AG10803 (cell line): ENCODE measurements at regions not wholly inside any gene's neighbourhood (a gene's known extent, or its start where the extent isn't known, plus 50 kb on each side); places are given as distances from the start of the nearest gene placed in this dataset.

Experiments
- DNase-seq: peaks from one replicate; pipeline ENCODE4 v3.0.0; 2010; ENCODE audit warnings: low read depth
- H3K4me3 ChIP-seq: 2 replicates; pipeline ENCODE4 v1.5.1; 2011; ENCODE audit warnings: mild to moderate bottlenecking, low read length, control low read depth
- CTCF ChIP-seq: conservative IDR thresholded peaks from 2 replicates; pipeline ENCODE4 v1.5.1; 2011; ENCODE audit warnings: mild to moderate bottlenecking, low read length, control low read depth, inconsistent platforms

- H3K4me3 ChIP-seq, result no peak overlapping the region
- TF ChIP-seq CTCF, result no peak
- no peak for DNase-seq
Measured at GRCh38 chr16:62406387-62406786, 370.1 kb upstream of the CDH8 start.

- no peak for TF ChIP-seq CTCF
- H3K4me3 ChIP-seq, result no peak overlapping the region
- DNase-seq, result no peak
Measured at GRCh38 chr16:62404842-62405611, 368.8 kb upstream of the CDH8 start.

- no peak overlapping the region for H3K4me3 ChIP-seq
- no peak for DNase-seq
- no peak for TF ChIP-seq CTCF
Measured at GRCh38 chr16:62392698-62393097, 356.5 kb upstream of the CDH8 start.

GRCh38 chr16:62391940-62392339, 355.7 kb upstream of the CDH8 start:
- H3K4me3 ChIP-seq, result no peak overlapping the region
- no peak for DNase-seq
- TF ChIP-seq CTCF, result no peak

- no peak overlapping the region for H3K4me3 ChIP-seq
- DNase-seq, result no peak
- TF ChIP-seq CTCF, result no peak
Measured at GRCh38 chr16:62391134-62391533, 354.9 kb upstream of the CDH8 start.

- no peak overlapping the region for H3K4me3 ChIP-seq
- no peak for DNase-seq
- TF ChIP-seq CTCF, result no peak
Measured at GRCh38 chr16:62390214-62390613, 354.0 kb upstream of the CDH8 start.

- TF ChIP-seq CTCF, result no peak
- no peak for DNase-seq
Measured at GRCh38 chr16:62386411-62386810, 350.2 kb upstream of the CDH8 start.

More at GRCh38 chr16:62386411-62386810, 350.2 kb upstream of the CDH8 start:
- H3K4me3 ChIP-seq, result no peak overlapping the region
